Body of pancreas (tissue), 4 donors: ENCODE measurements at regions not wholly inside any gene's neighbourhood (a gene's known extent, or its start where the extent isn't known, plus 50 kb on each side); places are given as distances from the start of the nearest gene placed in this dataset.

Experiments
- CTCF ChIP-seq, 7 experiments: fragments of 450-650 bp in 4 of 7; fragments of 200-600 bp in 3 of 7; sonication (generic) in 3 of 7; IDR thresholded peaks; one replicate each; pipeline ENCODE4 v1.5.1; 2016 to 2019; ENCODE audit warnings: antibody characterized with exemption in 7 of 7
- POLR2A ChIP-seq, 3 donors: fragments of 450-650 bp; IDR thresholded peaks; one replicate each; pipeline ENCODE4 v1.6.1; 2016; ENCODE audit warnings: antibody characterized with exemption in 3 of 3, mild to moderate bottlenecking in 2 of 3

DNA sequence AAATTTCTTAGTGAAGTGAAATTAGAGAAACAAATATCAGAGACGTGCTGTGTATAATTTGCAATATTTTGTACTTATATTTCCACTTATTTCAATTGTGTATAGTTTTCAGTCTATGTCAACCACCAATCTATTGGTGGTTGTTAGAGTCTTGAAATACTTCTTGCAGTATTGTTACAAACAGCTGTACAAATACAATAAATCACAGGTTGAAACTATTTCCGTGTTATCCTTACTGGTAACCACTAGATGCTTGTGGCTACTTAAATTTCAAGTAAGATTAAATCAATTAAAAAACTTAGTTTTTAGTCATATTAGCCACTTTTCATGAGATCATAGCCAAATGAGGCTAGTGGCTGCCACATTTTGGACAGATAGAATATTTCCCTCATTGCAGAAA, 520.5 kb downstream of the GBA3 start:
- TF ChIP-seq CTCF (IDR thresholded peaks at IDR 0.05): no peak
- no peak for TF ChIP-seq POLR2A (IDR thresholded peaks at IDR 0.05)
